SHP77 (cell line): ENCODE measurements at regions not wholly inside any gene's neighbourhood (a gene's known extent, or its start where the extent isn't known, plus 50 kb on each side); places are given as distances from the start of the nearest gene placed in this dataset.
"Not testable (repeated sequence)": the region's sequence is repeated elsewhere in the genome, so short reads cannot be mapped to it uniquely, and the experiment has no call there.

ENCODE experiments used
- DNase-seq, 2 experiments: peaks; one replicate each; lab custom pipeline; 2025; lab: John Stamatoyannopoulos, UW

DNA sequence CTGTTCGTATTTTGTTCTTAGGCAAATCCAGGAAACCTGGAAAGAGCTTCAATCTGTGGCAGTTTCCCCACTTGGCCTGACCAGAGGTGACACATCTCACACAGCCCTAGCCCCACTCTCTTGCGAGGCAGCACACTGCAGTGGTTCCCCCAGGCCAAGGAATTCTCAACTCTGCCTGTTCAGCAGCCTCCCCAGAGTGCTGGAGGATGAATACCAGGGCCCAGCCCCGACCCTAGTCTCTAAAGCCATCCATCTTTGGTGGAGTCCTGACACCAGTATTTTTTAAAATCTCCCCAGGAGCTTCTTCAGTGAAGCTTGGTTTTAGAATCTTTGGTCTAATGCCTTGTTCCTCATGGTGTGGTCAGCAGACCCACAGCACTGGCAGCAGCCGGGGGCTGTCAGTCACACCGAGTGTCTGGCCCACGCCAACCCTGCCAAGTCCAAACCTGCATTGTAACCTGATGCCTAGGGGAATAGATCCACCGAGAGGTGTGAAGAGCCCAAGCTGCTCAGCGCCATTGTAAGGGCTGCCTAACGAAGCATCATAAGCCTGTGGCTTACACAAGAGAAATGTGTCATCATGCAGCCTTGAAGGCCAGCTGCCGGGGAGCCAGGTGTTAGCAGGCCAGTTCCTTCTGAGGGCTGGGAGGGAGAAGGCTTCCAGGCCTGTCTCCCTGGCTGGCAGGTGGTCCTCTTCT is 428.7 kb upstream of the ID2 start:
- DNase-seq = peak; percentile 98 to 99

DNA sequence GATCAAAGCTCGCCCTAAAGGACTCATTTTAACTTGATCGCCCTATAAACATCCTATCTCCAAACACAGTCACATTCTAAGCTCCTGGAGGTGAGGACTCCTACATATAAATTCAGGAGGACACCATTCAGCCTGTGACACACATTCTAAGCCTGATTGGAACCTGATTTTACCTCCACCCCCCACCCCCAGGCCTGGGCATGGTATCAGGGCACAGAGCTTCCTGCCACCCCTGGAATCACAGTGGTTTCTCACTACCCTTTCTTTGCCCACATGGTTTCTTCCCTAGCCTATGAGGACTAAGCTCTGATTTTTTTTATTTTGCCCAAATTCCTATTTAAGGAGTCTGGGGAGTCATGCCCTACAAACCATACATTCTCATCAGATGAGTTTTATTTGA is 428.1 kb upstream of the ID2 start:
- peak in 1 of 2 experiments; percentile 65 for DNase-seq

DNA sequence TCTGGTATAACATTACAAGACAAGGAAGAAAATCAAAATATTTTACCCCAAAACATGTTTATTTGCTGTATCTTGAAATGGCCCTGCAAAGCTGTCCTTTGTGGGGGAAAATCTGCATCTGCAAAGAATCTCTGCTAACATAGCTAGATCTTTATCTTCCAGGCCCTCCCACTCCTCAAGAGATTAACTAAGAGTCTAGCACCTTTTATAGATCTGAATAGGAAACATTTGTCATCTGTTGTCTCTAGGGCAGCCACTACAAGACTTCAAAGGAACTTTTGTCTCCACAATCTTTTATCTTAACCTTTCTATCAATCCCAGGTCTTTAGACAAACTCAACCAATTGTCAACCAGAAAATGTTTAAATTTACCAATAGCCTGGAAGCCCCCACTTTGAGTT is 427.6 kb upstream of the ID2 start:
- not testable (repeated sequence) for DNase-seq

DNA sequence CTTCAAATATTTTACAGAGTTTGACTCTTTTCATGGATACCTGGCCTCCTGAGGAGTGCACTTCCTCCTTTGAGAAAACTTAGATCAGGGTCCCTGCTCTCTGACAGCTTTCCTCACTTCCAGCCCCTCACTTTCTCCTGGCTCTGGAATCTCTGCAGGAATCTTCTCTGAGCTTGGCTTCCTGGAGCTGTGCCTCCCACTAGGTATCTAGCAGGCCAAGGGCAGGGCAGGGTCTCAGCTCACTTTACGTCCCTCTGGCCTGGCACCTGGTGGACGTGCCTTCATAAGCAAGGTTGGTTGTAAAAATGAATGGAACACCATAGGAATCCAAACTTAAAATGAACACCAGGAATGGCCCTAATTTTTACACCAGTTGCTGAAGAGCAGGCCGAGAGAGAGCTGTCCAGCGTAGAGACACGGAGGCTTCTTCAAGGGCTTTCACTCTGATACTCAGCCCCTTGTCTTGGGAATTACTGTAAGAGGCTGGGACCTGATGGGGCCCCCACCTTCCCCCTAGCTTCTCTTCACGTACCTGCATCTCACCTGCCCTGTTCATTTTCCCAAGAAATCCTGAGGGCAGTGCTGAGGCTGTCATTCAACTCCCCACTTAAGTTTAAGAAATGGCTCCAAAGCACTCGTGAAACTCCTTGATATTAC is 426.9 kb upstream of the ID2 start:
- no peak for DNase-seq

DNA sequence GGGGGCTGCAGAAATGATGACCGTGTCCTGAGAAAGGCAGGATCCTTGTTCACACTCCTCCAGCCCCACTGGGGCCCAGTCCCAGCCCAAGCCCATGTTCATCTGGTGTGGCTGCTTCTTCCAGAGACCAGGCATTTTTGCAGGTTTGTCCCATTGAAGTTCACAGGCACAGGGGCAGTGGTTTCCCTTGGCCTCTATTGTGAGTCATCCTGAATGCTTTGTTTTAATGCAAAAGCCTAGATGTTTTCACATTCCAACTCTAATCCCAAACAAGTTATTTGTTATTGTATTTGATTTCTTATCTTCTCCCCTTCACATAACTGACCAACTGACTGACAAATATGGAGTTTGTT is 426.4 kb upstream of the ID2 start:
- DNase-seq = no peak

DNA sequence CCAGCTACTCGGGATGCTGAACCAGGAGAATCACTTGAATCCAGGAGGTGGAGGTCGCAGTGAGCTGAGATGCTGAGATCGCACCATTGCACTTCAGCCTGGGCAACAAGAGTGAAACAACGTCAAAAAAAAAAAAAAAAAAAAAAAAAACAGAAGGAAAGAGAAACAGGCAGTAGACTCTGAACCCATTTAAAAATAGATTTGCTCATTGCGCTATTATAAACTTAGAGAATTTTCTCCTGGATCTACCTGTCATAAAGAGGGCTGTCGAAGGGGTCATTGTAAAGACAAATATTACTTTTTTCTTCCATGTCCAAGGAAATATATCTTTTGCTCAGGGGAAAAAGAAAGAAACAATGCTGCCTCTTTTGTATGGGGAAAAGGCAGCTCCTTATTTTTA is 425.0 kb upstream of the ID2 start:
- no peak for DNase-seq

DNA sequence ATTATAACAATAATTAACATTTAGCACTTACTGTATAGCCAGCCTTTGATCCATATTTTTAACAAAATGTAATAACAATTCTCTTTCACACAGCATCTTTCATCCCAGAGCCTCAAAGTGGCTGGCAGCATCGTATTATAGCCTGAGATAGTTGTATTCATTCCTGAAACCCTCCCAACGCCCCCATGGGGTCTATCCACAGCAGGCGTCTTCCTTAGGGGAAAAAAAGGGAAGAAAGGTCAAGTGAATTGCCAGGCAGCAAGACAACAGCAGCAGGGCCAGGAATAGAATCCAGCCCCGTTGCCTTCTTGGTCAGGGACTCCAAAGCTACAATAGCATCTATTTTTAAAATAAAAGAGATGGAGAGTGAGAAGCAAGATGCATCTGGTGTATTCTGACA is 424.4 kb upstream of the ID2 start:
- DNase-seq = no peak

DNA sequence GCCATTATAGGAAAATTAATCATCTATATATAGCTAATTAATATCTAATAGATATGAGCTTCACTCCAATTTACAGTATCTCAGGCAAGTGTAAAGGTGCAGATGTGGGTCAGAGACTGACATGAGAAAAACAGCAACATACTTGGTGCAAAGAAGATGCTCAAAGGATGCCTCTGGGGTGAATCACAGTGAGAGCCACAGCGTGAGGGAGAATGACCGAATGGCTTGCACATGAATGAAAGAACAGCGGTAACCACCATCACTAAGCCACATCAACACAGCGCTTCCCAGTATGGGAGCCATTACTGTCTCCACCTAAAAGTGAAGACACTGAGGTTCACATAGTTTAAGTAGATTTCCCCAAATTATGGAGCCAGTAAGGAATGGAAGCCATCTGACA is 423.4 kb upstream of the ID2 start:
- no peak for DNase-seq

DNA sequence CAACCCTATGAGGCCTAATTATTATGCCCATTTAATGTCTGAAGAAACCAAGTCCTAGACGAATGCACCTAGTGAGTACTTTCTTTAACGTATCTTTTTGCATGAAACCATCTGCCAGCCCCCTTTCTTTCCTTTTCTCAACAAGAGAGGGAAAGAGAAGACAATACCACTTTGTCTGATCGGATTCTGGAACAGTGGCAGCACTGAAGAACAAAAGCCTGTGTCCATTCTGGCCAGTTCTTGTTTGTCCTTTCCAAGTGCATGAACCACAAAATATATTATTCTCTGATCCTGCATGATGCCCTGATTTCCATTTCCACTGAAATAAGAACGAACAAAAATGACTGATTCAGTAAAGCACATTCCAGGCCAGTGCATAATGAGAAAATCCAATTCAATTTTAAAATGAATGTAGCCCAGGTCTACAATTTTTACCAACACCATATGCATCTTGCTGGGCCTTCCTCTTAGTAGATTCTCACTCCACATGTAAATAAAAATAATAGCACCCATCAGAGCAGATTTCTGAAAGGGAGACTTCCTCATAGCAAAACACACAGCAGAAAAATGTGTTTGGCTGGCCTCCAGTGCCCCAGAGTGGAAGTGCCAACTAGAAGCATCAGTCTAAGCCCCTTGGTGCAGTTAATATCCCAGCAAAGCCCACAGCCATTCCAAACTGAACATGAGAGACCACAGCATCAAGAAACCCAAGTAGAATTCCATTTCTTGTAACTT is 422.6 kb upstream of the ID2 start:
- no peak for DNase-seq

DNA sequence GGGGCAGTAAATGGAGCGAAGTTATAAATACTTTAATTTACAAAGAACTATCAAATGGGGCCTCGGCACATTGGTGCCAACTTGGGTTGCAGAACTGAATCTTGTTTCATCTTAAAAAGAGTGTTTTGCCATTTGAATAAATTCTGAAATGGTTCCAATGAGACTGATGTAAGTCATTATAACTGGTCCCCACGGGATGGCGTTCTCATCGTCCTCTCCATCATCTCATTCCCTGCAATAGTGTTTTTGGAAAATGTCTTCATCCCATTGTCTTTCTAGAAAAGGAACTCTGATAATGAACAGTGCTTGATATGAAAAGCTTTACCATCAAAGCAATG is 422.0 kb upstream of the ID2 start:
- DNase-seq = no peak

DNA sequence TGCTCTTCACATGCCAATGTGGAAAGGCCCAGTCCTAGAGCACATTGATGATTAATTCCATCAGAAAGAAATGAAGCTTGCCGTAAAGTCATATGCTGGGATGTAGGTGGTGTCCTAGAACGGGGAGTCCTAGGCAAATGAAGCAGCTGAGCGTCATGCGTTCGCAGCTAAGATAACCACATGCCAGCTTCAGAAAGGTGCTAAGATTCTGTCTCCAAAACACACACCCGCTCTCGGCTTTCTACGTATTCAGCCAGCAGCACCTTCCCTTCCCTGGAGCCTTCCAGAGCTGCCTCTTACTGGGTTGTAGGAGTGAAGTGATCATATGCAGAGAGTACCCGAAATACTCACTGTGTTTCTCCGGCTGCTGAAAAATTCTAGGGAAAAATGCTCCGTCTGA is 421.6 kb upstream of the ID2 start:
- DNase-seq = no peak

DNA sequence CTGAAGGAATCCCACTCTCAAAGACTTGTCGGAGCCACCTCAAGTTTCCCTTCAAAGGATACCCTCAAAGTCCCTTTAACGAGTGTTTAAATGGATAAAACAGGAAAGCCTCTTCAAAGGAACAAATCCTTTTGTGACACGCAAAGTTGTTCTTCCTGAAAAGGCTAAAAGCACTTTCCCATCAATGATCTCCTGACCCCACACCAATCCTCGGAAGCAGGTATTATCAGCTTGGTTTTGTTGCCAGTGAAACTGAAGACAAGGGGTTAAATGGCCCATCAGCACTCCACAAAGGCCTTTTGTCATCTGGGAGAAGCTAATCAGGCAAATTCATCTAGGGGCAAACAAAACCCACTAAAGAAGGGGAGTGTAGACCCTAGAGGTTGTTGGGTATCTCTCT is 418.0 kb upstream of the ID2 start:
- DNase-seq = no peak

DNA sequence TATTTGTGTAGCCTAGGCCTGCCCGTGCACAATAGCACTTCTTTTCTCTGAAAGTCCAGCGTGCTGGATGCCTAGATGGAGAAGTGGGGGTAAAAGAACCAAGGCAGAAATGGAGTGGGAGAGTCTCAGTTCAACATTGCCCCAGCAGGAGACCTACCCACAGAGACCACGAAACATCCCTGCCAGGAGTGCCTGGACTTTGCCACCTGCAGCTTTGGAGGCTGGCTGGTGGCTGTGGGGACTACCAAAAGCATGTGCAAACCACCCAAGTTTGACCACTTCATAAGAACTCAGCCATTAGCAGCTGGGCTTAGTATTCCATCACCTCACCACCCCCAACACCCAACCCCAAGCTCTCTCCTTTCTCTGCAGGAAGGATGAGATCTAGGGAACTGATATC is 416.9 kb upstream of the ID2 start:
- DNase-seq = no peak

DNA sequence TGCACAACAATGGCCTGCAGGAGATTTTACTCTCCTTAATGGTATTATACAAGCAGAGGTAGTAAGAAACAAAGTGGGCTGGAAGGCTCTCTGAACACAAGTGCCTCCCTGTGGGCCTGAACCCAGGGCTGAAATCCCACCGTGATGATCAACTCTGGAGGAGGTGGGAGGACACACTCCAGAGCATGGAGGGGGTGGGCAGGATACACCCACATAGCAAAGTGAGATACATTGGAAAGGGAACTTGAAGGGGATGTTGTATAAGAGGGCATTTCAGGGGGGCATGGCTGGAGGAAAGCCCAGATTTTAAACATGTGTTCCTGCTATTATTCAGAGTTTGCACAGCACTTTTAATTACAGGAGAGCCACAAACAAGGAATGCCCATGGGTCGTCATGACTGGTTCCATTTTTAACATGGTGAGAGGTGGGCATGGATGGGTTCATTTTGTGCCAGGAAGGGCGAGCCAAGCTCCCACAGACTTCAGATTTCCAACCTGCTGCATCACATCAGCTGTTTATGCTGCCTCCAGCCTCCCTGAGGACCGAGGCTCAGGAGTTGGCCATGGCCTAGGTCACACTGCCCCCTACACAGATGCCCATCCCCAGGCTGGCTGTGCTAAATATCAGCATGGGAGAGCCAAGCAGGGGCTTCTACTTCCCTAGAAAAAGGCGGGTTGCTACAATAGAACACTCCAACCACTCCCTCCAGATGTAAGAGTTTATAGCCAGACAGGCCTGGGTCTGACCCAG is 416.2 kb upstream of the ID2 start:
- DNase-seq = no peak

DNA sequence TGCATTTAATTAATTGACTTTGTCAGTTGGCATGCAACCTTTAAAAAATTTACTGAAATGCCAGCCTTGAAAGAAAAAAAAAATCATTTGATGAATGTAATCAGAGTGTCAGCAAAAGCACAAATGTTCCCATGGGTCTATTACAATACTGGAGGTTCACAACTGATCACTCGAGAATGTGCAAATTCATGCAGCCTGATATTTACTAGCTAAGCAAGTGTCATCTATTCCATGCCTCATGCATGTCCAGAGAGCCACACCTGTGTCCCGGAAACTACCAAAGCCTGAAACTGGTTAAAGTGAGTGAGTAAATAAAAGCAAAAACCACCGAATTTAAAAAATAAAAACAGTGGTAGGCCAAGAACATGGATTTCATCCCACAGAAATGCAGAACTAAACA is 415.3 kb upstream of the ID2 start:
- DNase-seq = no peak

DNA sequence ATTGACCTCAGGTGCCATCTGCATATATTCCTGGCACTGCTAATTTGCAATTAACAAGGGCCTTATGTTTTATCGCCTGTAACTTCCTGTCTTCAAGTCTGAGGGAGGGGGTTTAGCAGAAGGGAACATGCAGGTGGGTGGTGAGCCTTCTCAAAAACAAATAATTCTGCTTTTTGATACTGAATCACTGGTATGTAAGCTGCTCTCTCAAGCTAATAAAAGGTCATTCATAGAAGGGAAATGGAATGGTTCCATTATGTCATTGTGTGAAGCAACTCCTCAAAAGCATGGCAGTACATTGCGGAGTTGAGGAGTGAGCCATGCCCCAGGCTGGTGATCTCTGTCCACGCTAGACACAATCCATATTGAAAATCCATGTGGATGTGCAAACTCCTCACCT is 414.8 kb upstream of the ID2 start:
- DNase-seq = no peak

DNA sequence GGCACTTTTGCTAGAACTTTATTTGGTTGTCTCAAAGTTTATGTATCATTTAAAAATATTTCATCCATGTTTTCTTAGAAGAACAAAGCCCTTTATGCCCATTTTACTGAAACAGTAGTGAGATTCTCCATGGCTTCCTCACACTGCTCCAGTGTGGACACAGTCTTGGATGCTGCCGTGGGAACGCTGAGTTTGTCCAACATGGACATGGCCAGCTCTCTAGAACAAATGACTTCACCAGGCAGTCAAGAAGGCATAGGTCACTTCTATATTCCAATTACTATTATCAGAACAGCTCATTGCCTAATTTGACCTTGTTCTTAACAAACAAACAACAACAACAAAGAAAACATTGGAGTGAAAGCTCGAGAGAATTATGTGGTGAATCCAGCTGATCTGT is 414.1 kb upstream of the ID2 start:
- no peak for DNase-seq

DNA sequence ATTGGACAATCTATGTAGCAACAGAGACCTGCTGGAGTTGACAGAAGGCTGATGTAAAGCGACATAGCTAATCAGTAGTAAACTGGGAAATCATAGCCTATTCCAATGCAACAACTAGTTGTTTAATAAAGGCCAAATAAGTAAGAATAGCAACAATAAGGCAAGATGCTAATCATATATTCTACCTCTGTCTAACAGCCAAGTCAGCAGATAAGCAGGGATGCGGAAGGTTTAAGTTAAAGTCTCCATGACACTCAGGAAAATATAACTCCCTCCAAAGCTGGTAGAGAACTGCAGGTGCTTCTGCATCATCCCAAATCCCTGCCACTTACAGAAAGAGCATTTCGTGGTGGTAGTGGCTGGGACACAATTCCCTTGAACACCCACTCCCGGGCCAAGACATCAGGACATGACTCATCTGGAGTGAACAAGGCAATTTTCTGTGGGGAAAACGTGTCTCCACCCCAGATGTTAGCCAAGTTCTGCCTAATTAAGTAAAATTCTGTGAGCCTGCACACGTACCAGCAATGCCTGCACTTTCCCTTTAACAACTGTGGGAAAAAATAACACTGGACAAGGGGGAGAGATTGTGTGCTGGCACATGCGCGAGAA is 413.6 kb upstream of the ID2 start:
- DNase-seq = no peak

DNA sequence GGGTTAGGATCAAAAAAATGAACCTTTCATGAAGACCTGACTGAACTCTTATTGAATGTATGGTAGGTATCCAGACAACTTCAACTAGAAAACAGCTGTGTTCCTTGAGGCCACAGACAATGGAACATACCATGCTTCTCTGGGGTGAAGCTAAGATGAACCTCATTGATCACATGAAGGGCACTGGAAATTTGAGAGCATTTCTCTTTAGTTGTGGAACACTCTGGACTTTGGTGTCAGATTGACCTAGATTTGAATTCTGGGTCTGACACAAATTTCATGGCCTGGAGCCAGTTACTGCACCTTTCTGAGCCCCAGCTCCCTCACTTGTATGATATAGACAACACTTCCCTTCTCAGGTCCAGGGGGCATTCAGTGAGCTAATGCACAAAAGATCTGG is 411.2 kb upstream of the ID2 start:
- no peak for DNase-seq

DNA sequence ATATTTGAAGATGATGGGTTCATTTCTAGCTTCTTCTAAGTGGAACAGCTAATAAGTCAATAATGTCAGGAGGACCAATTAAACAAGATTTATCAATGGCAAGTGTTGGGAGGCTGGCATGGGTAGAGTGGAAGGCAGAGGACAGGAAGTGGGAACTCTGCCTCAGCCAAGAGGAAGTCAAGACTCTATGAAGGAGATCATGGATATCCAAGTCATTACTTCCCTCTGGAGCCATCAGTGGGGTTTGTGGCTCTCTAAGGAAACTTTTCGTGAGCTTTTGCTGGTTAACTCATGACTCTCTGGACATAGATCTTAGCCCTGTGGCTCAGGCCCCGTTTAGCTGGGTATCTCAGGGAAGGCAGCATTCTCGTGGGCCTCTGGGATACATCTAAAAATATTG is 410.4 kb upstream of the ID2 start:
- DNase-seq = no peak

DNA sequence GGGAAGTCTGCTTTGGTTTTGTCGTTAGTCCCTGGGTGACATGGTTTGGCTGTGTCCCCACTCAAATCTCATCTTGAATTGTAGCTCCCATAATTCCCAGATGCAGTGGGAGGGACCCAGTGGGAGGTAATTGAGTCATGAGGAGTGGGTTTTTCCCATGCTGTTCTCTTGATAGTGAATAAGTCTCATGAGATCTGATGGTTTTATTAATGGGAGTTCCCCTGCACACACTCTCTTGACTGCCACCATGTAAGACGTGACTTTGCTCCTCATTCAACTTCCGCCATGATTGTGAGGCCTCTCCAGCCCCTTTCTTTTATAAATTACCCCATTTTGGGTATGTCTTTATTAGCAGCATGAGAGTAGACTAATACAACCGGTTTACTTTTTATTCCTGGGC is 405.8 kb upstream of the ID2 start:
- no peak for DNase-seq

DNA sequence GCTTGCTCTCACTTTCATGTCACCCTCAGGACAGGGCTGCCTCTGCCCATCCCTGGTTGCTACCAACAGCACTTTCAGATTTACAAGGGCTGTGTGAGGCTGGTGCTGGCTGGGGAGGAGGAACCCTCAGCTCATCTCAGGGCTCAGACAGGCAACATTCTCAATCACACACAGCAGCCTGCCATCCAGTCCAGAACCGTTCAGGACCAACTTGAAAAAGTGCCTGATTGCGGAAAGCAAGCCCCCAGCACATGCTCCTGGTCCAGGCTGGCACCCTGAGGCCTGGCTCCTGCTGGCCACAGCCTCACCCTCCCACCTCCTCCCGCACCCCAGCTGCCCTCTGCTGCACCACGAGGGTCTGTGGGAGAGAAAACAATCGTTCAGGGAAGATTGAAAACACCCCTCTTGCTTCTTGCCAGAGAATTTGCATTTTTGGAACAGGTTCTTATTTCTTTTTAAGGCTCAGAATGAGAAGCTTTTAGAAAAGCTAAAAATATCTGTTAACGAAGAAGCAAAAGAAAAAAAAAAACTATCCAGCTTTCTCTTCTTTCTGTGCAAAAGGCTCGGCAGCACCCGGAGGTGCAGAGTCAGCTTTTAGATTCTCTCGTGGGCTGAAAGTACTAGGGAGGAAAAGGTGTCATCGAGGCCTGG is 403.8 kb upstream of the ID2 start:
- DNase-seq = no peak
